Activated CD4-positive, alpha-beta memory T cell treated with anti-CD3 and anti-CD28 coated beads, Interleukin-2, amount 10 ng/mL, durations not matched to agents 7 days and 5 days (primary cell): ENCODE measurements at regions not wholly inside any gene's neighbourhood (a gene's known extent, or its start where the extent isn't known, plus 50 kb on each side); places are given as distances from the start of the nearest gene placed in this dataset.

Source experiments
- CTCF ChIA-PET: fragments of 350-600 bp; sonication (Branson Sonifier 250); formaldehyde crosslinking; loops from one replicate; lab custom pipeline; 2021; ENCODE audit warnings: antibody characterized with exemption, inconsistent platforms; lab: Charles Lee
- POLR2A ChIA-PET: fragments of 350-600 bp; sonication (Branson Sonifier 250); formaldehyde crosslinking; loops from one replicate; lab custom pipeline; 2021; ENCODE audit warnings: antibody characterized with exemption; lab: Charles Lee
- DNase-seq: peaks from one replicate; pipeline ENCODE4 v3.0.0-alpha.2; 2020
- H3K27ac Mint-ChIP-seq: one replicate; pipeline ENCODE4 v1.8.0; 2021; ENCODE audit warnings: mild to moderate bottlenecking, mixed read lengths
- H3K27me3 Mint-ChIP-seq: one replicate; pipeline ENCODE4 v1.8.0; 2021; ENCODE audit warnings: mixed read lengths
- H3K36me3 Mint-ChIP-seq: one replicate; pipeline ENCODE4 v1.8.0; 2021; ENCODE audit warnings: low read depth, mixed read lengths
- H3K4me1 Mint-ChIP-seq: one replicate; pipeline ENCODE4 v1.8.0; 2021; ENCODE audit warnings: mixed read lengths
- H3K4me3 Mint-ChIP-seq: one replicate; pipeline ENCODE4 v1.8.0; 2021; ENCODE audit warnings: mild to moderate bottlenecking, mixed read lengths
- H3K9me3 Mint-ChIP-seq: one replicate; pipeline ENCODE4 v1.8.0; 2021; ENCODE audit warnings: mixed read lengths

DNA sequence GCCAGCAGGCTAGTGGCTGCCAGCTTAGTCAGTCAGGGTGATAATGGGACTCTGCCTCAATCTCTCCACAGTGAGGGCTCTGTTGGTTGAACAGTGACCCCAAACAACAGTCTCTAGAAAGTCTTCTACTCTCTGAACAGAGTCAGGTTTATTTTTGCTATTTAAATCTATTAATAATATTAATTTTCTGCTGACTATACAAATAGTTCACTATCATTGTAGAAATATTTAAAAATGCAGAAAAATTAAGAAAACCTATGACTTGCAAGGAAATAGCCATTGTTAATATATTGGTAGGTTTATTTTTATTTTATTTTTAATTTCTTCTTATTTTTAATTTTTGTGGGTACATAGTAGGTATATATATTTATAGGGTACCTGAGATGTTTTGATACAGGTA lies 67.9 kb upstream of the AADAT start:
- CTCF ChIA-PET = no interaction called here
- POLR2A ChIA-PET = no interaction called here
- Mint-ChIP-seq H3K4me1 (no peaks in the 10 kb centered on the region), H3K27ac (no peak overlapping the region), H3K36me3 (no peaks in the 10 kb centered on the region), H3K4me3 (no peak overlapping the region), H3K27me3 (no peaks in the 10 kb centered on the region), H3K9me3 (no peaks in the 10 kb centered on the region)
- DNase-seq = no peak

GRCh38 chr4:170145120-170145519 lies 55.4 kb upstream of the AADAT start:
- Mint-ChIP-seq H3K4me1 (no peaks in the 10 kb centered on the region), H3K27ac (no peak overlapping the region), H3K36me3 (no peaks in the 10 kb centered on the region), H3K4me3 (no peak overlapping the region), H3K9me3 (no peaks in the 10 kb centered on the region), H3K27me3 (no peaks in the 10 kb centered on the region)
- ChIA-PET CTCF (no interaction called here), POLR2A (no interaction called here)
- no peak for DNase-seq

DNA sequence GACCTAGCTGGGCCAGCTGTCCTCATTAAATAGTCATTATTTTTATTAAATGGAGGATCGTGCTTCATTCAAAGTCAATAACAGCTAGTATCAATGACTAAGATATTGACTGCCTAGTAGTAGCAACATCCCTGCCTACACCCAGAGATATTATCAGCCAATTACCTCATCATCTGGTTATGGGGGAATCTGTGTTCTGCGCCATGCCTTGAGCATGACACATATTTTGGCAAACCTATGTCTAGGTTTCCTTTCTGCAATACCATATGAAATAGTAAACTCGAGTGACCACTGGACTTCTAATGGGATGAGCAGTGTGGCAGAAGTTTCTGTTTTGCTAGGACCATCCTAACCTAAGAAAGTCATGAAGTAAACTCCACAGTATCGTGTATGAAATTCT lies 50.0 kb upstream of the AADAT start:
- Mint-ChIP-seq H3K27ac (no peak overlapping the region), H3K4me1 (no peaks in the 10 kb centered on the region), H3K9me3 (no peaks in the 10 kb centered on the region), H3K27me3 (no peaks in the 10 kb centered on the region), H3K36me3 (no peaks in the 10 kb centered on the region), H3K4me3 (no peak overlapping the region)
- ChIA-PET CTCF (no interaction called here), POLR2A (no interaction called here)
- no peak for DNase-seq
